ENCODE measurements at regions not wholly inside any gene's neighbourhood (a gene's known extent, or its start where the extent isn't known, plus 50 kb on each side); places are given as distances from the start of the nearest gene placed in this dataset.

GRCh38 chr10:128741680-128742079 lies 615.5 kb upstream of the MKI67 start:
- DNase-seq (ENCODE audit: low read depth in 3 of 3), result no peak

GRCh38 chr10:128744092-128744491 lies 617.9 kb upstream of the MKI67 start:
- no peak for DNase-seq (ENCODE audit: low read depth in 3 of 3)

DNA sequence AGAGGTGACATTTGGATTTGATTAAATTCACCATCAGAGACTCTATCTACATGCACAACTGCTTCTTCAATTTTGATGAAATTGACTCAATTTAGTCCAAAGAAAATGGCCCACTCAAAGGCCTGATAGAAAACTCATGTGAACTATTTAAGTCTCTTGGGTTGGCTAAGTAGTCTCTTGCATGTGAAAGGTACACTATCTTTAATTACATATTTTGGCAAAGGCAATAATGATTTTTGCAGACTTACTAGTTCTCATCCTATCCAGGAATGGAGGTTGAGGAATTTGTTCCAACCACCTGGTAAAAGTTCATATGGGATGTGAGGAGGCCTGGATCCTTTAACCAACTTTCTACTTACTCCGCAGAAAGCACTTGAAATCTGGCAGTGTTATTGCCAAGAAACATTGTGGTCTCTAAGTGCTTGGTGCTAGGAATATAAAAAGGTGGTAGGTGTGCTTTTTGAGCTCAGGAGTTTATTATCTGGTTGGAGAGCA lies 618.6 kb upstream of the MKI67 start:
- DNase-seq (ENCODE audit: low read depth in 3 of 3), result no peak

DNA sequence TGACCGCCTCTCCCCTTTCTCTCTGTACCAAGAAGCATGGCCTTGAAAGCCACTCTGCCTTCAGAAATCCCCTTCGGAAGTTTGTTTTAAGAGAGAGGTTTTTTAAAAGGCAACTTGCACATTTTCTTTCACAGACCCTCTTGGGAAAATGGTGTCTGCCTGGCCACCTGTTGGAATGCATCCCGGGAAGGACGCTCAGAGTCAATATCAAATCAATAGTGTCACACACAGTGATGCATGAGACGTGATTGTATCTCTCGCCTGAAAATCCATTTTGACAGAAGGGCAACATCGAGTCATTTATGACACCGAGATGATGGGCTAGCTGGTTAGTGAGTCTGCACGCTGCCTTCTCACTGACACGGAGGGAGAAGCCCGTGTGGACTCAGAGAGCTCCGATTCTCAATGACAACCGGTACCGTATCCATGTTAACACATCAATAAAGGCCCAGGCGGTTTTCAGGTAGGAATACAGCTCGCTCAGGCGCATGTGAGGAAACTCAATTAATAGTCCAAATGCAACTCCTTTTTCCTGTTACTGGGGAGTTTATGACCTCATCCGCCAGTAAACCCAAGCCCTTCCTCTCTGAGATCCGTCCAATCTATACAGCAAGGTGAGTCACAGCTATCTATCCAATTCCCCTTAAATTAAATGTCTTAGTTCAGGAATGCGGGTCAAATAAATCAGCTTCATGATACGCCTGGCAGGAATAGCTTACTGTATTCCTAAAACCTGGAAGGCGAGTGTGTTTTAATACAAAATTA lies 621.5 kb upstream of the MKI67 start:
- no peak for DNase-seq (ENCODE audit: low read depth in 3 of 3)

DNA sequence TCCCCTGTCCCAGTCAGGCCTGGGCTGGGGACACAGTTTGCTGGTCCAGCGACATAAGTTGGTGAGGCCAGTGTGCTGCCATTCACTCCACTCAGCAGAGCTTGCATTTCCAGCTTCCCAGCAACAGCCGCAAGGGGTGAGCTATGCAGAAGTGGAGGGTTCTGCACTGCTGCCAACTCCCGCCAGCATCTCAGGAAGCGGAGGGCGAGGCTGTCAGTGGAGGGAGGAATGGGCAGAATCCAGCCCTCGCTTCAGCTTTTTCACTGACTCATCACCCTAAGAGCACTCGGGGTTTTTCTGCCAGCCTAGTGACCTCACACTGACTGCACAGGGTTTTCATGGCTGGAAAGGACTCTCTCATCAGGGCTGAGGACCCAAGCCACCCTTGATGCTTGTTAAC lies 625.1 kb upstream of the MKI67 start:
- no peak for DNase-seq (ENCODE audit: low read depth in 3 of 3)

- no peak for DNase-seq (ENCODE audit: low read depth in 3 of 3)
Observed at GRCh38 chr10:128751851-128752250, 625.6 kb upstream of the MKI67 start.

DNA sequence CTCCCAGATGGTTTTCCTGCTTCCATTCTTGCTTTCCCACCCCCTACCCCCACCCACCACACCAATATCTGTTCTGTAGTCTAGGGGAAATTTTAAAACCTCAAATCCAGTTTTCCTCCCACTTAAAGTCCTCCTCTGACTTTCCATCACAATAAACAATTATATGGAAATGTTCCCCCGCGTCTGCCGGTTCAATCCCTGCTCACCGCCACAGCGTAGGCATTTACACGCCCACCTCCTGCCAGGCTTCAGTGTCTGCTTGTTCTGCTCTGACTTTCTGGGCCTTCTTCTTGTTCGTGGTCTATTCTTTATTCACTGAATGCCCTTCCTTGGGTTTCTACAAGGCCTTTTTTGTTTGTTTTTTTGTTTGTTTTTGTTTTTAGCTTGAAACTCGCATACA lies 633.0 kb upstream of the MKI67 start:
- DNase-seq (ENCODE audit: low read depth in 3 of 3), result no peak

DNA sequence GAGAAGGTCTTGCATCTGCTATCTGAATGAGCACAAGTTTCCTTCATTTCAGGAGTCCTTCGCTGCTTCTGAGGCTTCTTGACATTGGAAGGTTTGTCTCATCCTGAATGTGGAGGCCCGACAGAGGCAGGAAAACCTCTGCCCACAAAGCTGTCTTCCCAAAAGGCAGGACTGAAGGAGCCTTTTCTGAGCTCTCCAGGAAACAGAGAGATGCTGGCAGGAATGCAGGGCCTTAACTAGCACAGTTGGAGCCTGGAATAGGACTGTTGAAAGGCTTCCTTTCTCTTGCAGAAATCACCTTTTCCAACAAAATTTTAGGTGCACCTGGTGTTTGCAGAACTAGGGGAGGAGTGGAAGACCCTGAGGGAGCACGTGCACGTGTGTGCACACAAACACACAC lies 637.4 kb upstream of the MKI67 start:
- DNase-seq (ENCODE audit: low read depth in 3 of 3), result no peak

- no peak for DNase-seq (ENCODE audit: low read depth in 3 of 3)
Observed at GRCh38 chr10:128764190-128764589, 638.0 kb upstream of the MKI67 start.

- no peak for DNase-seq (ENCODE audit: low read depth in 3 of 3)
Observed at GRCh38 chr10:128766915-128767314, 640.7 kb upstream of the MKI67 start.

DNA sequence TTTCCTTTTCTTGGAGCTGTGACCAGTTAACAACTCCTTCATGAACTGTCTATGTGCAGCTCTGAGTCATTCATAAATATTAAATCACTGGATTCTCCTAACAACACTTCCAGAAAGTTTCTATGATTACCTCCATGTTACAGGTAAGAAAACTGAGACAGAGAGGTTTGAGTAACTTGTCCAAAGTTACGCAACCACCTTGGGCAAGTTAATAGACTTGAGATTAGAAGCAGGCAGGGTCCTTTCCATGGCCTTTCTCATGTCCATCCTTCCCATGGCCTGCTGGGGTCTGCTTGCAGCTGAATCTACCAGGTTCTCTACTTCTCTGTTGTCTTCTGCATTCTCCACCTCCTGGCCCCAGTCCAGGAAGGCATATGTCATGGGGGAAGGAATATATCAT lies 648.8 kb upstream of the MKI67 start:
- no peak for DNase-seq (ENCODE audit: low read depth in 3 of 3)

DNA sequence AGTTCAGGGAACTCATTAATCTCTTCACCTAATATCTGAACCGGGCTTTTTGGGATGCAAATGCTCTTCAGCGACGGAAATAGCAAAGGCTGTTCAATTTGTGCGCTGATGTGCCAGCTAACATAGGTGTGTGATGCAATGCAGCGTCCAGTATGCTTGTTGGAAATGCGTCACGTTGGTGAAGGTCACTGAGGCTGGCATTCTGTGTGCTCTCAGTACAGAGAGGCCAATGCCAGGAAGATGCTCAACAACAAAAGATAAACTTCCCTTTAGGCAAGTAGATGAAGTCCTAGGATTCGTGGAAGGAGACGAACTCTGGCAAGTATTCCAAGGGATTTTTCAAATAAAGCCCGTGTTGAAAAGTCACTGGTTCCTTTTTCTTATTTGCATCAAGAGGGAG lies 649.5 kb upstream of the MKI67 start:
- no peak for DNase-seq (ENCODE audit: low read depth in 3 of 3)

DNA sequence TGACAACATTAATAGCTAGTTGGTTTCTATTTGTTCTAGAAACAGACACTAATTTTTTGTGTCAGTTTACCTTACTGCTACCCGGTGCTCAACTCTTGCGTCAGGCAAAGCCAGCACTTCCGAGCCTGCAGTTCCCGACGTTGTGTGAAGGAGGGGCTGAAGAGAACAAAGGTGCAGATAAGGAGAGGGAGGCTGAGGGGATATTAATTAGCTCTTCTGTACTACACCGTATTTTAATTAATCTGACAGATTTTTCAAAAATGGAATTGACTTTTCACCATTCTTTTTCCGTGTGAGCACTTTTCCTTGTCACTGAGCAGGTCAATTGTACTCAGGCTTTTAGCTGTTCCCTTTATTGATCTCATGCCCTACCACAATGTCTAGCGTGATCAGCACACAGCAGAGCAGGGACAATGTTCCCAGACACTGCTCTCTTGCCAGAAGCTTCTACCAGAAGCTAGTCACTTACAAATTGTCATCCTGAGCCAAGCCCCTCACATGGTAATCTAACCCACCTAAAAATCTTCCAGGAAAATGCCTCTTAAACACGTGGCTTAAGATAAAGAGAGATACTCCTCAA lies 650.5 kb upstream of the MKI67 start:
- no peak for DNase-seq (ENCODE audit: low read depth in 3 of 3)

DNA sequence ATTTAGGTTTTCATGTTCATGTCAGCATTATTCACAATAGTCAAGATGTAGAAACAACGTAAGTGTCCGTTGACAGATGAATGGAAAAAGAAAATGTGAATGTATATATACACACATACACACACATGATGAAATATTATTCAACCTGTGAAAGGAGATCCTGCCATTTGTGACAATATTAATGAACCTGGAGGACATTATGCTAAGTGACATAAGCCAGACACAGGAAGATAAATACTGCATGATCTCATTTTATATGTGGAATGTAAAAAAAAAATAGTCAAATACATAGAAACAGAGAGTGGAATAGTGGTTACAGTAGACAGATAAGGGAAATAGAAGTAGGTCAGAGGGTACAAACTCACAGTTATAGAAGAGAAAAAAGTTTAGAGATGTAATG lies 651.1 kb upstream of the MKI67 start:
- DNase-seq (ENCODE audit: low read depth in 3 of 3), result no peak

DNA sequence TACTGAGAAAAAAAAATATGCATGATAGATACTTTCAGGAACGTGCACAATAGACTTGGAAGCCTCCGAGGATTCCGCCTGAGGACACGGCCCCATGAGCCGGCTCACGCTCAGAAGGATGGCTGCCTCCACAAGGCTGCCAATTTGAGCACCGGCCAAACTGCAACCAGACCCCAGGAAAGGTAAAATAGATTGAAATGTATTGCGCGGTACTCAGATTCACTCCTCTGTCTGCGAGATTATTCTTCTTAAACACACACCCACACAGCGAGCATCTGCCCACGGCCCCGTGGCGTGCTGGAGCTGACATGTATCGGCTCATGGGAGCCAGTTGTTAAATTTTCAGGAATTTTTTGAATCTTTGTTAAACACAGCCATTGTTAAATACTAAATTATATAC lies 653.2 kb upstream of the MKI67 start:
- DNase-seq (ENCODE audit: low read depth in 3 of 3), result no peak

DNA sequence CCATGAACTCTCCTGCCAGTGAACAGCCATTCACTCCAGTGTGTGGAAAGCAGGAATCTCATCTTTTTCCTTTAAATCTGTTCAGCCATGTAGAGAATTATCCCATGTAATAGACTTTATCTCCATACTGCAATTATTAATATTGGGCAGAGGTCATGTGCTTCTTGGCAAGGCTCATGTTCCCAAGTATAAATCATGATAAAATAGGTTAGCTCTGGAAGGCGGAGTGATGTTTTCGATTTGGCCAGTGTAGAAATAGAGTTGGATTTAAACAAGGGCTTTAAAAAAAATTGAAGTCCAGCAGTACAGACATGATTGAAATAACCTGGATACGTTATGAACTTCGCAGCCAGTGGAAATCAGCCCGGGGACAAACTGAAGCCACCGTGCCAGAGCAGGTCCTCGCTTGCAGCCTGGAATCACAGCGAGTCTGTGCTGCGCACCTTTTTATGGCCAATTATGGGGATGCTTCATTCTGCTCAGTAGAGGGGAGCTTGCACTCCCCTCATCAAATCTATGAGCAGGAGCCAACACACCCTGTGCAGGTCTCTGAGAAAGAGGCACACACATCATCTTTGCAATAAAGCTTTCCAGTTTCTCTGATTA lies 654.0 kb upstream of the MKI67 start:
- no peak for DNase-seq (ENCODE audit: low read depth in 3 of 3)

DNA sequence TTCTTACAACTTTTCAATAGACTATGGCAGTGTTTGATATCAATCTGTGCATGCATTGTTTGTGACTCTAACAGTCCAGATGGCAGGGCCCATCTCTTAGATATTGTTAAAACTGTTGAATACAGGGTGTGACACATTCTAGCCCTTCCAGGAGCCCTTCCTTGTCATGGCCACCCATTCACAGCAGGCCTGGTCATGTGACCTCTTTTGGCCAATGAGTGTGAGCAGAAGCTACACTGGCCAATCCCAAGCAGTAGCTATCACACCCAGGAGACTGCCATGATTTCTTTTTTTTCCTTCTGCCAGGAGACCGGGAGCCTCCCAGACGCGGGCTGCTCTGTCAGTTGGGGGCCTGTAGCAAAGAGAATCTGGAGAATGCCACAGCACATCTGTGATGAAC lies 655.4 kb upstream of the MKI67 start:
- no peak for DNase-seq (ENCODE audit: low read depth in 3 of 3)

- no peak for DNase-seq (ENCODE audit: low read depth in 3 of 3)
Observed at GRCh38 chr10:128784444-128784843, 658.2 kb upstream of the MKI67 start.

DNA sequence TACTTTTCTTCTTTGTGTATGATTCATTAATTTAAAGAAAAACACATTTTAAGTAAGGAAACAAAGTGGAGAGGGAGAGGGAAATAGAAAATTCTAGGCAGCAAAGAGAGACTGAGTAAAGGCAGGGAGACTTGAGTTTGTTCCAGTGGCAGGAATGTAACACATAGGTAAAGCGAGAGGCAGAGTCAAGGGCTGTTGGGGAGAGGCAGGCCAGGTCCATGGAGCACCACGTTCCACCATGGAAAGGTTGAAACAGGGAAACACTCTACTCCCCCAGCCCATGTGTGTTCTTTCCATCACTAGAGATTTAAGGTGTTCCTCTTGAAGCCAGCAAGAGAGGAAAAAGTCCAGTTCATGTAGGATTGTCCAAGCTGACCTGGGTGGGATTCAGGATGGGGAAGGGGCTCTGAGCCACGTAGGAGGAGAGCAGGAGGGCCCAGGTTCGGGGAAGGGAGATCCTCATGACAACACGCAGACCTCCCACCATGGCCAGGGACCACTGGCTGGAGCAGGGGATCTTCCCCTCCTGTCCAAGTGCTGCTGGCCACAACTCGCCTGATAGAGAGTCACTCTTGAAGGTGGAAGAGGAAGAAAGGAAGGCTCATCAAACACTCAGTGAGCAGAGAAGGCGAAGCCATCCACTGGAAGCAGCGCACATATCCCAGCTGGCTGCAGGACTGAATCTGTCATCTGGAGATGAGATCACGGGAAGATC lies 666.4 kb upstream of the MKI67 start:
- DNase-seq (ENCODE audit: low read depth in 3 of 3), result no peak

DNA sequence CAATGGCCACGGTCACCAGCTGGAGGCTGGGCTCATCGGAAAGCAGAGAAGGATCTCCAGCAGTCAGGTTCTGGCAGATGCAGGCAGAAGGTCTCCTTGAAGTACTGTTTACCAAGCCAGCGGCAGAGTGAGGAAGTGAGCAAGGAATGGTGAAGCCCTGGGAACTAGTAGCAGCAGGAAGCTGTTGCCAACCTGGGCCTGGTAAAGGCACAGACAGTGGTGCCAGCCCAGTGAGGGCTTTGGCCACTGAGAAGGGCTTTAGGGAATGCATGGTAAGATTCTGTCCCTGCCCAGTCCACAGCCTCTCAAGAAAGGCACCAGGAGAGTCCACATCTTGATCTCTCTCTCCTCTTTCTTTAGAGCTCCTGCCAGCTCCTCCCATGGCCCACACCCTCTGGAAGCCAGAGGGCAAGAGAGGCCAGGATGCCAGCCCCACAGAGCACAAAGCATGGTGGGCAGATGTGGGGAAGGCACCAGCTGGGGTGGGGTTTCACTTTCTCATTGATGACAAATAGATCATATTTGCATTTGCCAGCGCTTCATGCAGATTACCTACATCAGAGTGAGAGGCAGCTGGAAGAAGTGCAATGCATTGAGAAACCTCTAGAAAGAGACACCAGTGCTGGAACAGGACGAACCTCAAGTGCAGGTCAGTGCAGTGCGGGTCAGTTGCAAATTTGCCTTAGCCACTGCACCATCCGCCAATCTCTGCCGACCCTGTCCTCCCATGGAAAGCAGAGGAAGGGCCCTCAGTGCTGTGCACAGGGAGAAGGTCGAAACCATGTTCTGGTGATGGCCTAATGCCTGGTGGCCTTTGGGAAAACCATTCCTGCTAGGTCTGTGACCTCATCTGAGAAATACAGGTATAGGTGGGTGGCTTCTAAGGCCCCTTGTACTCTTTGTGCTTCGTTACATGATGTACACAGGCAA lies 667.8 kb upstream of the MKI67 start:
- no peak for DNase-seq (ENCODE audit: low read depth in 3 of 3)

DNA sequence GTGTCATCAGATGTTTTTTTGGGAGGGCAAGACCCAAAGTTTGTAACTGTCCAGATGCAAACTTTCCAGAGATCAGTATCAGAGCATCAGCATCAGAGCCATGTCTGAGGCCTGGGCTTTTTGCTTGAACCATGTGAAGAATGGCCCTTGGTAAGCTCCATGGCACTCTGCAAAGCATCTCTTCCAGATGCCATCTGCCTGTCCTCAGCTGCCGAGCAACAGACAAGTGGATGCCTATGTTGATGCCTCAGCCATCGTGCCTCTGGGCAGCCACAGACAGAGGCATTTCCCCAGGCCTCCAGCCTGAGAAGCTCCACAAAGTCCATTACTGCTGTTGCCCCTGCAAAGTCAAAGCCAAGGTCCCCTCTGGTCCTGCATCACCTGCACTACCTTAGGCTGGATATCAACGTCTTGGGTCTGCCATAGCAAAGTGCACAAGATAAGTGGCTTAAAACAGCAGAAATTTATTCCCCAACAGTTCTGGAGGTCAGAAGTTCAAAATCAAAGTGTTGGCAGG lies 670.2 kb upstream of the MKI67 start:
- no peak for DNase-seq (ENCODE audit: low read depth in 3 of 3)
